ENCODE measurements at regions not wholly inside any gene's neighbourhood (a gene's known extent, or its start where the extent isn't known, plus 50 kb on each side); places are given as distances from the start of the nearest gene placed in this dataset.

DNA sequence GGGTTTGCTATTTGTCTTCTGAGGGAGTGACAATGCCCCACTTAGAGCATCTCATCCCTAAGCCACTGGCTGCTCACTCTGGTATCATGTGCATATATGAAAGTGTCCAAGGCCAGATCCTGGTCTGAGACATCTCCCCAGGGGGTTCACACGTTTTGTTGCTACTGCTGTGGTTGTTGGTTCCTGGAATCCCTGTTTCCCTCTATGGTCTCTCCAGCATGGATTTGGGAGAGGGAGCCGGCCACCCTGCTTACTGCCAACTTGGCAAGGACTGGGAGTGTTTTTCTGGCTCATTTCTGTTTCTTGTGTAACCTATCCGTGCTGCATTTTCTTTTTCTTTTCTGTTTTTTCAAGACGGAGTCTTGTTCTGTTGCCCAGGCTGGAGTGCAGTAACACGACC, 101.3 kb upstream of the MAX start:
- H3K27me3 ChIP-seq: no peaks in the 10 kb centered on the region
- H3K9me3 ChIP-seq: no peaks in the 10 kb centered on the region
- intact Hi-C loops (cut with DNase I; ENCODE audit: low total_unique reads): no loop called here
- no peak overlapping the region for H3K4me3 ChIP-seq
- no peaks in the 10 kb centered on the region for H3K36me3 ChIP-seq
- no peaks in the 10 kb centered on the region for H3K4me1 ChIP-seq
- TF ChIP-seq, protein P1, sequence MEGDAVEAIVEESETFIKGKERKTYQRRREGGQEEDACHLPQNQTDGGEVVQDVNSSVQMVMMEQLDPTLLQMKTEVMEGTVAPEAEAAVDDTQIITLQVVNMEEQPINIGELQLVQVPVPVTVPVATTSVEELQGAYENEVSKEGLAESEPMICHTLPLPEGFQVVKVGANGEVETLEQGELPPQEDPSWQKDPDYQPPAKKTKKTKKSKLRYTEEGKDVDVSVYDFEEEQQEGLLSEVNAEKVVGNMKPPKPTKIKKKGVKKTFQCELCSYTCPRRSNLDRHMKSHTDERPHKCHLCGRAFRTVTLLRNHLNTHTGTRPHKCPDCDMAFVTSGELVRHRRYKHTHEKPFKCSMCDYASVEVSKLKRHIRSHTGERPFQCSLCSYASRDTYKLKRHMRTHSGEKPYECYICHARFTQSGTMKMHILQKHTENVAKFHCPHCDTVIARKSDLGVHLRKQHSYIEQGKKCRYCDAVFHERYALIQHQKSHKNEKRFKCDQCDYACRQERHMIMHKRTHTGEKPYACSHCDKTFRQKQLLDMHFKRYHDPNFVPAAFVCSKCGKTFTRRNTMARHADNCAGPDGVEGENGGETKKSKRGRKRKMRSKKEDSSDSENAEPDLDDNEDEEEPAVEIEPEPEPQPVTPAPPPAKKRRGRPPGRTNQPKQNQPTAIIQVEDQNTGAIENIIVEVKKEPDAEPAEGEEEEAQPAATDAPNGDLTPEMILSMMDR (IDR thresholded peaks at IDR 0.05): no peak
- no peak for TF ChIP-seq POLR2A (IDR thresholded peaks at IDR 0.05)
- no peak for DNase-seq
- no peak overlapping the region for H3K27ac ChIP-seq

- H3K4me1 ChIP-seq: no peaks in the 10 kb centered on the region
- no peak for DNase-seq
- H3K27me3 ChIP-seq: no peaks in the 10 kb centered on the region
- H3K9me3 ChIP-seq: no peaks in the 10 kb centered on the region
- no peak overlapping the region for H3K4me3 ChIP-seq
- intact Hi-C loops (cut with DNase I; ENCODE audit: low total_unique reads): no loop called here
- H3K27ac ChIP-seq: no peak overlapping the region
- TF ChIP-seq, protein P1 (IDR thresholded peaks at IDR 0.05): no peak
- TF ChIP-seq POLR2A (IDR thresholded peaks at IDR 0.05): no peak
- no peaks in the 10 kb centered on the region for H3K36me3 ChIP-seq
Observed at GRCh38 chr14:65204056-65204455, 101.7 kb upstream of the MAX start.

- Histone ChIP-seq H3K4me1 (no peaks in the 10 kb centered on the region), H3K36me3 (no peaks in the 10 kb centered on the region), H3K9me3 (no peaks in the 10 kb centered on the region), H3K27me3 (no peaks in the 10 kb centered on the region), H3K4me3 (no peak overlapping the region), H3K27ac (no peak overlapping the region)
- intact Hi-C loops (cut with DNase I; ENCODE audit: low total_unique reads): no loop called here
- DNase-seq: no peak
- TF ChIP-seq POLR2A (IDR thresholded peaks at IDR 0.05): no peak
- TF ChIP-seq, protein P1 (IDR thresholded peaks at IDR 0.05): no peak
Observed at GRCh38 chr14:65206078-65206447, 103.7 kb upstream of the MAX start.

DNA sequence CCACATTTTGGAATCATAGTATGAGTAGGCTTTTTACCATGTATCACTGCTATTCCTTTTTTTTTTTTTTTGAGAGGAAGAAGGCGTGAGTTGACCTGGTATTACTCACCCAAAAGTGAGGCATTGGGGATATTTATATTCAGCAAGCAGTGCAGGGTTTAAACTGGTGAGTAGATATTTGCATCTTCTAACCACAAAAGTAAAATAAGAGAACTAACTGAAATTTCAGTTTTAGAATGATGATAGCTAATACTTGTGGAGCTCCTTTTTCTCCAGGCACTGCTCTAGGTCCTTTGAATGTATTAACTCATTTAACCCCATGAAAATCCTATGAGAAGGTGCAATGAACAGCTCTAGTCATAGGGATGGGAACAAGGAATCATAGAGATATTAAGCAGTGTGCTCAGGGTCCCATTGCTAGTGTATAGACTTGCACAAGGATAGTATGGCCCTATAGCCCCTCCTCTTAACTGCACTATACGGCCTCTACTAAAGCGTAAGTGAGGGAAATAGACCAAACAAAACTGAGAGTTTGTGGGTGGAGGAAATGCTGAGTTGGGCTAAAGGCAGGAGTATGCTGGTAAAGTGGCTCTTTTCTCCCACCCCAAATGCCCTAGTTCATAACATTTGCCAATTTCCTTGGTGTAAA, 104.3 kb upstream of the MAX start:
- H3K4me3 ChIP-seq: no peak overlapping the region
- TF ChIP-seq, protein P1 (IDR thresholded peaks at IDR 0.05): no peak
- no peak for TF ChIP-seq POLR2A (IDR thresholded peaks at IDR 0.05)
- no peaks in the 10 kb centered on the region for H3K27me3 ChIP-seq
- DNase-seq: no peak
- H3K9me3 ChIP-seq: no peaks in the 10 kb centered on the region
- no peaks in the 10 kb centered on the region for H3K4me1 ChIP-seq
- no peaks in the 10 kb centered on the region for H3K36me3 ChIP-seq
- H3K27ac ChIP-seq: no peak overlapping the region
- intact Hi-C loops (cut with DNase I; ENCODE audit: low total_unique reads): no loop called here

GRCh38 chr14:65208548-65208947, 106.2 kb upstream of the MAX start:
- no peaks in the 10 kb centered on the region for H3K36me3 ChIP-seq
- H3K27ac ChIP-seq: no peak overlapping the region
- no peak for TF ChIP-seq POLR2A (IDR thresholded peaks at IDR 0.05)
- TF ChIP-seq, protein P1 (IDR thresholded peaks at IDR 0.05): no peak
- no peak for DNase-seq
- no peaks in the 10 kb centered on the region for H3K9me3 ChIP-seq
- no peak overlapping the region for H3K4me3 ChIP-seq
- no peaks in the 10 kb centered on the region for H3K27me3 ChIP-seq
- intact Hi-C loops (cut with DNase I; ENCODE audit: low total_unique reads): no loop called here
- no peaks in the 10 kb centered on the region for H3K4me1 ChIP-seq
